ENCODE measurements at regions not wholly inside any gene's neighbourhood (a gene's known extent, or its start where the extent isn't known, plus 50 kb on each side); places are given as distances from the start of the nearest gene placed in this dataset.
A peak's percentile ranks its signal among the peaks of the same experiment; 100 is the strongest.

DNA sequence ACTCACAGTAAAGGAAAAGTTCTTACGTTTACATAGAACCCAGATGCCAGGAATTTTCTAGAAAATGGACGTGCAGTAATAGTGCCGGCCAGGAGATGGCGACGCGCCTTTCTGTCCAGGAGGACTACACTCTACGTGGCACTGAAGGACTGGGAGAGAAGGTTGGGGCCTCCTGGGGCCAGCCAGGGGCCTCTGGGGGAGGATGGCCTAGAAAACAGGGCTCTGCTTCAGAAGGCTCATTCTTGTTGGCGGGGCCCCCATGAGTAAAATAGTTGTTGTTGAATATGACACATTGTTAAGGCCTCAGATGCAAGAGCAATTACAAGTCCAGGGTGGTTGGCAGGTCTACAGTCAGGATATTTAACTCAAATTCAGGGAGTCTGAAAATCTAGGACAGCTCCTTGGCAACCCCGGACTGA lies 120.1 kb upstream of the MAX start:
- peak; percentile 9 to 27 for DNase-seq (ENCODE audit: low read depth in 2 of 2, low spot score in 1 of 2)

DNA sequence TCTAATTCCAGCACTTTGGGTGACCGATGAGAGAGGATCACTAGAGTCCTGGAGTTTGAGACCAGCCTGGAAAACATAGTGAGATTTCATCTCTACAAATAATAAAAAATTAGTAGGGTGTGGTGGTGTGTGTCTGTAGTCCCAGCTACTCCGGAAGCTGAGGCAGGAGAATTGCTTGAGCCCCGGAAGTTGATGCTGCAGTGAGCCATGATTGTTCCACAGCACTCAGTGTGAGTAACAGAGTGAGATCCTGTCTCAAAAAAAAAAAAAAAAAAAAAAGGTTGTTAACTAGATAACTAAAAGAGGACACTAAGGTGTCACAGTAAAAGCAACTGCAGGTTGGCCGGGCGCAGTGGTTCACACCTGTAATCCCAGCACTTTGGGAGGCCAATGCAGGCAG lies 121.3 kb upstream of the MAX start:
- no peak for DNase-seq (ENCODE audit: low read depth in 2 of 2, low spot score in 1 of 2)

DNA sequence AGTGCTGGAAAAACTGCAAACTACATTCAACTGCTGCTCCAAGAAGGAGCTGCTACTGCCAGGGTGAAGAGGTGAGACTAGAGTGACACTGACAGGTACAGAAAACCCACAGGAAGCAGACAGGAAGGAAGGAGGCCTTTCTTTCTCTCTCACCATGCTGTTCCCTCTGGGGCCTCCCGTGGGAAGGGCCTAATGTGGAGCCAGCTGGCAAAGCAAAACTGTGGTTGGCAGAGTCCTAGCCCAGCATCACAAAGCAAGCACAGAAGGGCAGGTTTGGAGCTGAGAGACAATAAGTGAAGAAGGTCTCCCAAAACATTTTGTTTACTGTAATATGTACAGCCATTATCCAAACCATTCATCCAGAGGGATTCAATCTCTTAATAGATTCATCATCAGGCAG lies 122.5 kb upstream of the MAX start:
- DNase-seq (ENCODE audit: low read depth in 2 of 2, low spot score in 1 of 2) = no peak

DNA sequence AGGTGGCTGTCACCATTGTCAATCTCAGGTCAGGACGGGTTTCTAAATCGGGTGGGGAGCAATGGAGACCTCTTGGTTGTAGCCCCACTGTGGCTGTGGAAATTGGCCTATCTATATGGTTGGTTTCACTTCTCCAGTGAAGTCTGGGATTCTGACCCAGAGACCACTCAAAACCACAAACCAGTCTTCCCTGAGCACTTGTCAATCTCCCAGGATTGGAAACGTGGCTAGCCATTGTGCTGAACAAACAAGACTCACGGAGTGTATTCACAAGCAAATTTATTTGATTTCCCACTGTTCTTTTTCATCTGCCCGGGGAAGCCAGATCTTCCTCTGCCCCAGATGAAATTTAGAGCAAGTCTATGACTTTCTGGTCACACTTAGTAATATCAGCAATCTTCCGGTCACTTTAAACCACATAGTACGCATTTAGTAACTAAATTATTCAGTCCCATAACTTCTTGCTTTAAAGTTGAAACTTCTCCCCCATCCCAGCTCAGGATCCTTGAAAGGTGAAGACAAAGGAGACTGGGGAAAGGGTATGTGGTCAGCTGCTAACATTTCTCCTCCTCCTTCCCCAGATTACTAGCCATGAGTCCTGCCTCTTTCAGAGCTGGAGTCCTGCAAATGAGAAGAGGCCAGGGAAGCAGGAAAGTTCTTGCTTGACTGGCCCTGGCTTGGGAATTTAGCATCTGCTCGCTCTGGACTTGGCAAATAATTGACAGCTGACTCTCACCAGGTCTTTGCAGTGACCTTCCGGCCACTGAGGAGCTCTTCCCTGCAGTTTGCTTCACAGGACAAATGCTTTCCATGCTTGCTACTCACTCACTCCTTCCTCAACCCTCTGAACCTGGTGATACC lies 123.2 kb upstream of the MAX start:
- no peak for DNase-seq (ENCODE audit: low read depth in 2 of 2, low spot score in 1 of 2)

DNA sequence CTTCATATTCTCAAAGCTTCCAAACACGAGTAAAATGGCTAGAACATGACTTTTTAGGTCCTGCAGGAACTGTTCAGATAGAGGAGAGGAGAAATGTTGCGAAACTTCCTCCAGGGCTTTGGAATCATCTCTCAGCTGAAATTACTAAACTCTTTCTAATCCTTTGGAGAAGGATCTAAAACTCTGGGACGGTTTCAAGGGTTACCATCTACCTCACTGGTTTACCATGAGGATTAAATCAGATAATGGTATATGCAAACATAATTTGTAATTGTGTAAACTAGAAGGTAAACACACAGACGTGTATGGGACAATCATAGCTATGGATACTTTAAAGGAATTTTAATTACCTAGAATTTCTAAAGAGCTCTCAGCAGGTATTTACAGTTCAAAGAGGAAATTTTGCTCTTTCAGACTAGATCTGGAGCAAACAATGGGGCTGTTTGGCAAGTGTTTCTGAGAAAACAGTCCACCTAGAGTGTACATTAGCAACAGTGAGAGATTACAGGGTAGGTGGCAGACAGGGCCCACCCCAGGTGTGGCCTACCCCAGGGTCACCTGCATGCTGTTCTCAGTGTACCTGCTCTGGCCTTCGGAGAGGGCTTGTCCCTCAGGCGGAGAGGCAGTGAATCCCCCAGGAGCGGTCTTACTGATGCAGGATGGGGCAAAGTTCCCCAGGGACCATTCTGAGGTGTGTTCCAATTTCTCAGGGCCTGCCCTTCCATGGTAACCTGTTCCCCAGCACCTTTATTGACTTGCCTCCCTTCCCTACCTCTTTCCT lies 124.7 kb upstream of the MAX start:
- no peak for DNase-seq (ENCODE audit: low read depth in 2 of 2, low spot score in 1 of 2)

DNA sequence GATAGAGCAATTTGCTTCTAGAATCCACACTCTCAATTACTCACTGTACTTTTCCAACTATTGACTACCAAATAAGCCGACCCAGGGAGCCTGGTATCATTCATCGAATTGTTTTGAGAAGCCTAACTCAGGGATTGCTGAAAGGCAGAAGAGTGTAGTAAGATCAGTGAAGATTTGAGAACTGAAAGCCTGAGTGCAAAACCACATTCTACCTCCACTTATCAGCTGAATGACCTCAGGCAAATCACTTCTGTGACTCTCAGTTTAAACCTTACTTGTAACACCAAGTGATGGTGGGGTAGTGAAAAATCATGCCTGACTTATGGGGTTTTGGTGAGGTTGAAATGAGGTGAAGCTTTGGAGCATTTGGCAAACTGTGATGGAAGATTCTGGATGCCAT lies 126.1 kb upstream of the MAX start:
- DNase-seq (ENCODE audit: low read depth in 2 of 2, low spot score in 1 of 2) = no peak

DNA sequence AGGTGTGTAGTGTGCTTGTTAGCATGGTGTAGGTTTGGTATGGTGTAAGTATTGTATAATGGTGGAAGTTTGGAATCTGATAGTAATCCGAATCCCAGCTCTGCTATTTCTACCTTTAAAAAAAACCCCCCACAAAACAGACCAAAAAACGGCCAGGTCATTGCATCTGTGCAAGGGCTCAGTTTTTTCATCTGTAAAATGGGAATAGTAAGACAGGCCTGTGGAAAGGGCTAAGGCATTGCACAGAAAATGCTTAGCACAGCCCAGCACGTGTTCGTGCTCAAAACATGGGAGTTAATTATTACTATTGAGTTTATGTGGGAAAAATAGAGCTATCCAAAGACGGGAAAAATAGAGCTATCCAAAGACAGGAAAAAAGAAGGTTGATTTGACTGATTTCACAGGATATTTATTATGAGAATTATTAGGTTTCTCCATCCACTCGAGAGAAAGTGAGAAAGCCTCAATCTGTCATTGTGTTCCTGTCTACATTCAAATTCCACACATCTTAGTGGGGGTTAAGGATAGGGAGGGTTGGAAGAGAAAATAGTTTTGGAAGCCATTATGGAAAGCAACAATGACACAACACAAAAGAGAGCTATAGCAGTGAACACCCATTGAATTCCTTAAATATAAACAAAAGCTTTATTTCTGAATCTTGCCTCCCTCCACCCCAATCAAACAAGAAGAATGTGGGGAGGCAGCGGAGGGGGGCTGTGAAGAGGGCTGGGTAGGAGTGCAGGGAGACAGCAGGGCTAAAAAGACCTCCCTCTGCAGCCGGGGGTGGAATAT lies 126.8 kb upstream of the MAX start:
- no peak for DNase-seq (ENCODE audit: low read depth in 2 of 2, low spot score in 1 of 2)

DNA sequence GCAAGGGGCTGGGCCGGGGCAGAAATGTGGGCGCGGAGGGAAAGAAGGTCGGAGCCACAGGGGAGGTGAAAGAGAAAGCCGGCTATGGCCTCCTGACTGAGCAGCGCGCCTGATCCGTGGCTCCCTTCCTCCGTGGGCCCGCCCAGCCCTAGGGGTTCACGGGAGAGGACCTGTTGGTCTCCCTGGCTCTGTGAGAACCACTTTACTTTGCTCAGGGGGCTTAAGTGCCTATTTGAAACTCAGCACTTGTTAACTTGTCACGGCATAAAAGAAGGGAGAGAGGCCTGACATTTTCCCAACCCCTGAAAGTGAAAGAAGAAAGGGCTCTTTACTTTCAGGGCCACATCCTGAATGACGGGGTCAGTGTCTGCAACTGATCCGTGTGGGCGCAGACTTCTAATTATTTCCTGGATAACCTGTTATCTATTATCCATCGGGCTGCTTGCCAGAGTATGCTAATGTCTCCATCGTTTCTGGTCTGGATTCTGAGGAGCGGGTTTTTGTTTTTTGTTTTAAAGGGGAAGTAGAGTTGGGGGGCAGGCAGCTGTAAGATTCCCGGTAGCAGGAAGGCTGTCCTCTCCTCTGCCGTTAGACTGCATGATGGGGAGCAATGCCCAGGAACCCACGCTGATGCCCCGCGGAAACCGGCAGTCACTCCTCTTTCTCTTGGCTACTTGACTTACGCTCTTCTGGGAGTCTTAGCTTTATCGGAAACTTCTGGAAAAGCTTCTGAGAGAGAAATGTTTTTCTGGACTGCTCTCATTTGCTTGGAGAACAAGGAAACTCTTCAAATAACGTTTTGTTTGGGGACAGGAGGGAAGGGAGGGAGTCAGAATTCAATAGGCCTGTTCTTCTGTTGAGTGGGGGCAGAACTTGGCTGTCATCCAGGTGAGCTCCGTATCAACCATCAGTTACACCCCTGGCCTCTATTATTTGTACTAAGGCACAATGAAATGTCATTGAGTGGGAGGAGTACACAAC lies 127.7 kb upstream of the MAX start:
- no peak for DNase-seq (ENCODE audit: low read depth in 2 of 2, low spot score in 1 of 2)

DNA sequence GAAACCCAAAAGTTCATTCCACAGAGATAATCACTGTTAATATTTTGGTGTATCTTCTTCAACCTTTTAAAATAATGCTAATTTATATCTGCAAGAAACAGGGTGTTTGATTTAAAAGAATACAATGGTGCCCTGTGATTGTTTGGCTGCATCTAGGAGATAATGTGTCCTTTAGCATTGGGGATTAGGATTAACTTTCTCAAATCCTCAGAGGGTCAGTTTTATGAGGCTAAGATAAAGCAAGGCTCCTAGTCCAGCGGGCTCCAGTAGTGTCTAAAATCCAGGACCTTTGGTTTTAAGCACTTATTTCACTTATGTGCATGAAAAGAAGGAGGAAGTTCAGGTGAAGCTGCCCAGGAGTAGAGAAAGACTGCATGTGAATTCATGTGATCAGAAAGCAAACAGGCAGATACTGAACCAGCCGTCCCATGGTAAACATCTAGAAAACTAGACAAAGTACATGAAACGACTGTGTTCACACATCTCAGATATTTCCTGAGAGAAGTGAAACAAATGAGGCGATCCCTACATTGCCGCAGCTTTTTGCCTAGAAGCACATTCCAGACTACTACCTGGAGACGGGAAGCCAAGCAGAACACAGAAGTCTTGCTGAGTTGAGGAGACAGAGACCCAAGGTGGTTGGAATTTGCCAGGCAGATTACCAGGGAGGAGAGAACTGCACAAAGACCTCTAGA lies 129.1 kb upstream of the MAX start:
- no peak for DNase-seq (ENCODE audit: low read depth in 2 of 2, low spot score in 1 of 2)

DNA sequence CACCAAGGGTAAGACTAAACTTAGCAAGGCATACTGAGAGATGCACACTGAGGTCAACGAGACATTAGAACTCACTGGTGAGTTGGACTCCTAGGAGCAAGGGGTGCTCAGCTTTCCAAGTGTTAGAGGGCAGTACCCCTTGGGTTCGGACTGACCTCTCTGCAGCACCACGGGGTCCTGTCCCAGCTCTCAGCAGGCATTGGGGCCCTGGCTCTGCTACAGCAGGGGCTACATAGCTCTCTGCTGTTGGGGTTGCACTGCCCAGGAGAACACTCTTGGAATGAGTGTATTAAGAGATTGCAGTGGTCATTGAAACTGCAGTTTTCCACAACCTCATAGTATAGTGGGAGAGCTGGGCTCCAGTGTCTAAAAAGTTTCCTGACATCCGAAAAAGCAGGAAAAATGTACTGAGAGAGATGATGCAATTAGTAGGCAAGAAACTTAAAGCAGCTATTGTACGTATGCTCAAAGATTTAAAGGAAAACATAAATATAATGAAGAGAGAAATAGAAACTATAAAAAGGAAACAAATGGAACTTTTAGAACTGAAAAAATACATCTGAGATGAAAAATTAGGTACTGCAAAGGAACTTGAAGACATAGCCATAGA lies 132.5 kb upstream of the MAX start:
- no peak for DNase-seq (ENCODE audit: low read depth in 2 of 2, low spot score in 1 of 2)

DNA sequence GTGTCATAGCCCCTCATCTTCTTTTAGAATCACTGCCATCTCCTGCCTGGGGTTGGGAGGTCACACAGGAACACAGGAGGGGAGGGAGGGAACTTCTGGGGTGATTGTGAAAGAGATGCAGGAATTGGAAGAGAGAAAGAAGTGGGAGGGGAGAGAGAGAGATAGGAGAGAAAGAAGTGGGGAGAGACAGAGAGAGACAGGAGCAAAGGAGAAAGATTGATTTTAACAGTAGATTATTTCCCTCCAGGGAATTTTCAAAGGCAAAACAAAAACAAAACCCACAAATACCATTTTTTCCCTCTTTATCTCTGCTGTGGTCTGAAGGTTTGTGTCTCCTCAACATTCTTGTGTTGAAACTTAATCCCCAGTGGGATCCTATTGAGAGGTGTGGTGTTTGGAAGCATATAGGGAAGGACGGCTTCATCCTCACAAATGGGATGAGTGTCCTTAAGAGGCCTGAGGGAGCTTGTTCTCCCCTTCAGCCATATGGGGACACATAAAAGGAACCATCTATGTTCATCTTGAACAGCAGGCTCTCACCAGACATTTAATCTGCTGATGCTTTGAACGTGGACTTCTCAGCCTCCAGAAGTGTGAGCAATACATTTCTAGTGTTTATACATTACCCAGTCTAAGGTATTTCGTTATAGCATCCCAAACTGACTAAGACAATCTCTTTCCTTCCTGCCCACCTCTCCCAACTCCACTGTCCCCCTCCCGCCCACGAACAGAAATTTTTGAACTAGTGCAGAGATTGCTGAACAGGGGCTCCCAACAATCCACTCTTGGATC lies 134.9 kb upstream of the MAX start:
- DNase-seq (ENCODE audit: low read depth in 2 of 2, low spot score in 1 of 2) = no peak

DNA sequence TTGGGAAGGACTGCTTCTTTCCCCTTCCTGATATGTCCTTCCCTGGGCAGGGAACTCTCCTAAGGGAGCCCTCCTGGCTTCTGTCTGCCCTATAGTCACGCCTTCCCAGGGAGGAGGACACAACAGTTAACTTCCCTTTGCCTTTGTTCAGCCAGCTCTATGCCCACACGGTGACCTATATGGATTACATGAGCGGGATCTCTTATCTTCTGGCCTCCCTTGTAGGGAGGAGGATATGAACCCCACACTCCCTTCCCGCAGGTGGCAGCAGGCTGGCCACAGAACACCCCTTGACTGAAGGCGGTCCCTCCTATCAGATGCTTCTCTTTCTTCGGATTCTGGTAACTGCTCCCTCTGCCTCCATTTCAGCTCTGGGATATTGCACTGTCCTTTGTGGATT lies 135.6 kb upstream of the MAX start:
- no peak for DNase-seq (ENCODE audit: low read depth in 2 of 2, low spot score in 1 of 2)

DNA sequence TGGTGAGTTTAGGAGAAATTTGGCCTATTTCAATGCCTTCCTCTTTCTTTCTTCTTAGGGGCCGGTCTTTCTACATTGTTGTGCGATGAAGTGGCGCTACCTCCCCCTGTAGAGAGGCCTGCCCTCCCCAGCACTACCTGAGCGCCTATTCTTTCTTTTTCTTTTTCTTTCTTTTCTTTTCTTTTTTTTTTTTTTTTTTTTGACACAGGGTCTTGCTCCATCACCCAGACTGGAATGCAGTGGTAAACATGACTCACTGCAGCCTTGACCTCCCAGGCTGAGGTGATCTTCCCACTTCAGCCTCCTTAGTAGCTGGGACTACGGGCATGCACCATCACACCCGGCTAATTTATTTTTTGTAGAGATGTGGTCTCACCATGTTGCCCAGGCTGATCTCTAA lies 136.1 kb upstream of the MAX start:
- DNase-seq (ENCODE audit: low read depth in 2 of 2, low spot score in 1 of 2) = no peak

DNA sequence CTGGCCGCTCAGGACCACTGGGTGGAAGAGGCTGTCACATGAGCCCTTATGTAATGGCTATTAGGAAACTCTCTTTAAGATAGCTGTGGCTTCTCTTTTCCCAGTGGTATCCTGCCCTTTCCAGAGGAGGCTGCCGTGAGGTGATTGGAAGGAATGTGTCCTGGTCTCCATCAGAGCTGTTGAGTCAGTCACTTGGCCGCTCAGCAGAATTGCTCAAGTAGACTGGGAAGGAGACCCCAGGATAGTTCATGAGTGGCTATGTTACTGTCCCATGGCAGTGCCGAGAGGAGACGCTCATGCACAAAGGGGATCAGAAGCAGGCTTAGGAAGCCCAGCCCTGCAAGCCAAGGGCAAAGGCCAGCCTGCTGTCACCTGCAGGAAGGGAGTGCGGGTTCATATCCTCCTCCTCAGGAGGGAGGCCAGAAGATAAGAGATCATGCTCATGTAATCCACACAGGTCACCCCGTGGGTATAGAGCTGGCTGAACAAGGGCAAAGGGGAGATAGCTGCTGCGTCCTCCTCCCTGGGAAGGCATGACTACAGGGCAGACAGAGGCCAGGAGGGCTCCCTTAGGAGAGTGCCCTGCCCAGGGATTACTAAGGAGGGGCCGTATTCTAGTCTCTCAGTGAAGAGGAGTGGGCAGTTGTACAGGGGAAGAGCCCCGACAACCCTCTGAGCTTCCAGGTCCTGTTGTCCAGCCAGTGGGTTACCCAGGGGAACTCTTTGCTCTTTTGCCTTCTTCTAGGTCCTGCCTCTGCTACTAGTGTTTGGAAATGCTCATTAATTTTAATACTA lies 137.0 kb upstream of the MAX start:
- DNase-seq (ENCODE audit: low read depth in 2 of 2, low spot score in 1 of 2) = no peak

DNA sequence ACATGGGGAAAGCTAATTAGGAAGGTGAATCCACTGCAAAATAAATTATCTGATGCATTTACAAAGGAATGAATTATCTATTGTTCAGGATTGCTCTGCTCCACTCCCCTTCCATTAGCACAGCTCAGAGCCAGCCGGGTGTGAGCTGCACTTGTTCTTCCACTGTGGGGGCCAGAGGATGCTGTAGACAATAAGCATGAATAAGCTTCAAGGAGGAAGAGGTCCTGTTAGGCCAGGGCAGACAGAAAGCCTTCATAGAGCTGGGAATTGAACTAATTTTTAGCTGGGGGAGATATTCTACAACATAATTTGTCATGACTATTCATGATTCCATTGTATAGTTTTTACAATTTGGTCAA lies 137.6 kb upstream of the MAX start:
- no peak for DNase-seq (ENCODE audit: low read depth in 2 of 2, low spot score in 1 of 2)

DNA sequence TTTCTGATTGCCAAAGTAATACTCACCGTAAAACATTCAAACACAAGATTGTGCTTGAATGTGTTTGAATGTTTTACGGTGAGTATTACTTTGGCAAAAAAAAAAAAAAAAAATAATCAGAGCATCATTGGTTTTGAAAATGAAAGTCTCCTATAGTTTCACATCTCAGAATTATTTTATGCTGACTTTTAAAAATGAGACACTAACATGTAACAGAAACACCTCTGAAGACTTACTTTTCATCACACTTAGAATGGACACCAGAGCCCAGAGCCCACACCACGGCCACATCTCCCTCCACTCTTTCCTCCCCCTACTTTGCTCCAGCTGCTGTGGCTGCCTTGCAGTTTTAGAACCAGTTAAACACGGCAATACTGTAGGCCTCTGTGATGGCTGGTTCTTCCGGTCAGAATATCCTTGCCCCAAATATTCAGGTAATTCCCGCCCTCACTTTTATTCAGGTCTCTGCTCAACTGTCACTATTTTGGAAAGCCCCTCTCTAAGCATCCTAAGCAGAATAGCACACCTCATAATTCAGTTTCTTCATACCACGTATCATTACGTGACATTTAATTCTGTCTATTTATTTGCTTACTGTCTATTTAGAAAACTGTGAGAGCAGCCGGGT lies 138.9 kb upstream of the MAX start:
- no peak for DNase-seq (ENCODE audit: low read depth in 2 of 2, low spot score in 1 of 2)

DNA sequence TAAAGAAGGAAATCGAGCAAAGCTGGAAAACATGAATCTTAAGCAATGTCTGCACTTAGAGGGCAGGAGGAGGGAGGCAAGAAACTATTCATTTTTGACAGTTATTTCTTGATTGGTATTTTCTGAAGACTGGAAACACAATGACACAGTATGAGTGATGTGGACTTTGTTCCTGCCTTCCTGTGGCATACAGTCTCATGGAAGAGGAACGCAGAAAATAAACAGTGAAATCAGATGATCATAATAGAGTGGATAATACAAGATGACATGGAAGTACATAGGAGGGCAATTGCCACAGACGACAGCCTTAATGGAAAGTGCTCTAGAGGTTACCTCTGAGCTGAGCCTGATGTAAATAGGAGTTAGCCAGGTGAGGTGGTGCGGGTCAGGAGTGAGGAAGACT lies 140.4 kb upstream of the MAX start:
- no peak for DNase-seq (ENCODE audit: low read depth in 2 of 2, low spot score in 1 of 2)
